Breast epithelium (tissue), 4 donors: ENCODE measurements at regions not wholly inside any gene's neighbourhood (a gene's known extent, or its start where the extent isn't known, plus 50 kb on each side); places are given as distances from the start of the nearest gene placed in this dataset.
"Not testable (repeated sequence)": the region's sequence is repeated elsewhere in the genome, so short reads cannot be mapped to it uniquely, and the experiment has no call there.

Experiments used
- DNase-seq, 2 donors: peaks; one replicate each; pipeline ENCODE4 v3.0.0-alpha.2; 2019; ENCODE audit warnings: low spot score in 2 of 2
- H3K27ac ChIP-seq, 2 donors: fragments of 200-600 bp; sonication (generic) in 1 of 2; one replicate each; pipeline ENCODE4 v1.5.1; 2016 to 2019; ENCODE audit warnings: mild to moderate bottlenecking in 1 of 2
- H3K27me3 ChIP-seq, 2 donors: fragments of 200-600 bp; sonication (generic) in 1 of 2; one replicate each; pipeline versions ENCODE4 v1.5.1 to v1.6.0; 2017 to 2019; ENCODE audit warnings: control low read depth in 1 of 2, mild to moderate bottlenecking in 1 of 2
- H3K36me3 ChIP-seq: fragments of 200-600 bp; one replicate; pipeline ENCODE4 v1.5.1; 2019
- H3K4me1 ChIP-seq, 2 donors: fragments of 200-600 bp; sonication (generic); one replicate each; pipeline ENCODE4 v1.5.1; 2016 to 2019; ENCODE audit warnings: control low read depth in 1 of 2
- H3K4me3 ChIP-seq, 3 donors: fragments of 200-600 bp; sonication (generic); 1 replicate in 2 of 3; 2 replicates in 1 of 3; pipeline ENCODE4 v1.5.1; 2016 to 2019; ENCODE audit warnings: mild to moderate bottlenecking in 3 of 3, moderate library complexity in 2 of 3
- H3K9me3 ChIP-seq, 2 donors: fragments of 200-600 bp; sonication (generic) in 1 of 2; one replicate each; pipeline ENCODE4 v1.5.1; 2016 to 2019; ENCODE audit warnings: control low read depth in 1 of 2
- CTCF ChIP-seq, 3 donors: fragments of 450-650 bp; IDR thresholded peaks; one replicate each; pipeline ENCODE4 v1.5.1; 2016 to 2017; ENCODE audit warnings: antibody characterized with exemption in 3 of 3, mild to moderate bottlenecking in 3 of 3, moderate library complexity in 3 of 3
- POLR2A ChIP-seq: fragments of 450-650 bp; IDR thresholded peaks from one replicate; pipeline ENCODE4 v1.6.1; 2016; ENCODE audit warnings: antibody characterized with exemption, mild to moderate bottlenecking, moderate library complexity
- POLR2AphosphoS5 ChIP-seq, 3 donors: sonication (generic); formaldehyde crosslinking; IDR thresholded peaks; one replicate each; pipeline ENCODE4 v1.6.1; 2017; ENCODE audit warnings: antibody characterized with exemption in 3 of 3
- intact Hi-C: fragments of 100-400 bp; cut with DNase I; formaldehyde crosslinking; loops from one replicate; pipeline ENCODE4 v1.15.1; 2023; ENCODE audit warnings: low total_unique reads

GRCh38 chr4:100340512-100341485 lies 150.5 kb upstream of the DDIT4L start:
- DNase-seq = no peak
- TF ChIP-seq POLR2AphosphoS5 (IDR thresholded peaks at IDR 0.05) = no peak
- no peak for TF ChIP-seq POLR2A
- no peak for TF ChIP-seq CTCF (IDR thresholded peaks at IDR 0.05)
- Histone ChIP-seq H3K27ac (peak overlapping the region in 1 of 2 donors; percentile 43), H3K36me3 (no peaks in the 10 kb centered on the region), H3K9me3 (peaks cover 0 to 12% of the 10 kb centered on the region in 2 donors), H3K4me3 (no peak overlapping the region), H3K4me1 (no peaks in the 10 kb centered on the region), H3K27me3 (no peaks in the 10 kb centered on the region)
- intact Hi-C loops = no loop called here

- Histone ChIP-seq H3K9me3 (peaks cover 0 to 14% of the 10 kb centered on the region in 2 donors), H3K36me3 (no peaks in the 10 kb centered on the region), H3K4me3 (no peak overlapping the region), H3K27me3 (no peaks in the 10 kb centered on the region), H3K4me1 (no peaks in the 10 kb centered on the region), H3K27ac (peak overlapping the region in 1 of 2 donors; percentile 43)
- TF ChIP-seq POLR2A (no peak), POLR2AphosphoS5 (IDR thresholded peaks at IDR 0.05) (no peak), CTCF (IDR thresholded peaks at IDR 0.05) (no peak)
- DNase-seq = no peak
- intact Hi-C loops = no loop called here
Measured at GRCh38 chr4:100339870-100340269, 149.6 kb upstream of the DDIT4L start.

GRCh38 chr4:100333491-100333890 lies 143.2 kb upstream of the DDIT4L start:
- intact Hi-C loops, DNase-seq: not testable (repeated sequence)

GRCh38 chr4:100317032-100317864 lies 127.0 kb upstream of the DDIT4L start:
- peak overlapping the region in 1 of 3 donors; percentile 47 for H3K4me3 ChIP-seq

More at GRCh38 chr4:100333491-100333890, 143.2 kb upstream of the DDIT4L start:
- H3K27me3 ChIP-seq, H3K4me1 ChIP-seq, H3K4me3 ChIP-seq, H3K27ac ChIP-seq, H3K36me3 ChIP-seq: not testable (repeated sequence)
- H3K9me3 ChIP-seq = peaks cover 0 to 28% of the 10 kb centered on the region in 2 donors

More at GRCh38 chr4:100317032-100317864, 127.0 kb upstream of the DDIT4L start:
- H3K27me3 ChIP-seq = no peaks in the 10 kb centered on the region
- peak overlapping the region in 1 of 2 donors; percentile 21 for H3K27ac ChIP-seq
- TF ChIP-seq POLR2AphosphoS5 (IDR thresholded peaks at IDR 0.05) = no peak
- no peak for TF ChIP-seq POLR2A
- no peak for TF ChIP-seq CTCF (IDR thresholded peaks at IDR 0.05)
- H3K9me3 ChIP-seq = no peaks in the 10 kb centered on the region
- no peaks in the 10 kb centered on the region for H3K36me3 ChIP-seq
- no peaks in the 10 kb centered on the region for H3K4me1 ChIP-seq
- no peak for DNase-seq
- intact Hi-C loops = loop anchor here (1.0 kb wide), 1 partner anchor 15 kb away; no protein-coding TSS in a partner anchor
